ENCODE measurements at regions not wholly inside any gene's neighbourhood (a gene's known extent, or its start where the extent isn't known, plus 50 kb on each side); places are given as distances from the start of the nearest gene placed in this dataset.
"Not testable (repeated sequence)": the region's sequence is repeated elsewhere in the genome, so short reads cannot be mapped to it uniquely, and the experiment has no call there.

GRCh38 chr5:128667751-128668150 is 129.7 kb upstream of the FBN2 start:
- FAIRE-seq: no peak

GRCh38 chr5:128668921-128669320 is 130.9 kb upstream of the FBN2 start:
- no peak for FAIRE-seq

GRCh38 chr5:128669803-128670202 is 131.8 kb upstream of the FBN2 start:
- no peak for FAIRE-seq

GRCh38 chr5:128671943-128672342 is 133.9 kb upstream of the FBN2 start:
- FAIRE-seq: no peak

GRCh38 chr5:128673000-128673399 is 135.0 kb upstream of the FBN2 start:
- no peak for FAIRE-seq

GRCh38 chr5:128673411-128673957 is 135.4 kb upstream of the FBN2 start:
- no peak for FAIRE-seq

GRCh38 chr5:128673970-128674369 is 135.9 kb upstream of the FBN2 start:
- no peak for FAIRE-seq

GRCh38 chr5:128674837-128675446 is 136.9 kb upstream of the FBN2 start:
- FAIRE-seq: no peak

GRCh38 chr5:128681096-128681495 is 143.1 kb upstream of the FBN2 start:
- no peak for FAIRE-seq

- no peak for FAIRE-seq
Observed at GRCh38 chr5:128681764-128682592, 143.9 kb upstream of the FBN2 start.

- no peak for FAIRE-seq
Observed at GRCh38 chr5:128682669-128683068, 144.6 kb upstream of the FBN2 start.

GRCh38 chr5:128684961-128685360 is 146.9 kb upstream of the FBN2 start:
- no peak for FAIRE-seq

- no peak for FAIRE-seq
Observed at GRCh38 chr5:128687930-128688329, 149.9 kb upstream of the FBN2 start.

- FAIRE-seq: no peak
Observed at GRCh38 chr5:128693764-128694163, 155.7 kb upstream of the FBN2 start.

- FAIRE-seq: no peak
Observed at GRCh38 chr5:128695791-128696530, 157.9 kb upstream of the FBN2 start.

GRCh38 chr5:128701301-128701700 is 163.3 kb upstream of the FBN2 start:
- FAIRE-seq: no peak

- FAIRE-seq: no peak
Observed at GRCh38 chr5:128703322-128703721, 165.3 kb upstream of the FBN2 start.

- FAIRE-seq: no peak
Observed at GRCh38 chr5:128706269-128706668, 168.2 kb upstream of the FBN2 start.

- no peak for FAIRE-seq
Observed at GRCh38 chr5:128708841-128709240, 170.8 kb upstream of the FBN2 start.

- FAIRE-seq: no peak
Observed at GRCh38 chr5:128711216-128711615, 173.2 kb upstream of the FBN2 start.

- FAIRE-seq: no peak
Observed at GRCh38 chr5:128714551-128714950, 176.5 kb upstream of the FBN2 start.

- no peak for FAIRE-seq
Observed at GRCh38 chr5:128722551-128722950, 184.5 kb upstream of the FBN2 start.

- FAIRE-seq: not testable (repeated sequence)
Observed at GRCh38 chr5:128730021-128730420, 192.0 kb upstream of the FBN2 start.

- not testable (repeated sequence) for FAIRE-seq
Observed at GRCh38 chr5:128735656-128736055, 197.6 kb upstream of the FBN2 start.
